PC-9 (cell line): ENCODE measurements at regions not wholly inside any gene's neighbourhood (a gene's known extent, or its start where the extent isn't known, plus 50 kb on each side); places are given as distances from the start of the nearest gene placed in this dataset.

Experiments
- CTCF ChIP-seq: fragments of 200-600 bp; sonication (generic); conservative IDR thresholded peaks from 2 replicates; pipeline ENCODE4 v1.6.1; 2017; ENCODE audit warnings: mixed run types, antibody characterized with exemption, mild to moderate bottlenecking, moderate library complexity
- EZH2 ChIP-seq: fragments of 200-600 bp; sonication (generic); IDR thresholded peaks from 2 replicates; pipeline ENCODE4 v1.8.0; 2017; ENCODE audit warnings: antibody characterized with exemption, low read depth

- TF ChIP-seq CTCF (no peak), EZH2 (no peak)
These were observed 124.6 kb upstream of the BLID start for GRCh38 chr11:122240638-122241037.
